ENCODE measurements at regions not wholly inside any gene's neighbourhood (a gene's known extent, or its start where the extent isn't known, plus 50 kb on each side); places are given as distances from the start of the nearest gene placed in this dataset.

- DNase-seq: no peak
- 54 to 66% (median 60%) methylated on average over 5 of the region's 5 CpGs for WGBS, 4 donors
- H3K27ac ChIP-seq: no peak overlapping the region
- no peaks in the 10 kb centered on the region for H3K4me1 ChIP-seq (replicated peaks in 1 of 2)
- no peaks in the 10 kb centered on the region for H3K36me3 ChIP-seq (replicated peaks in 1 of 2)
- H3K4me3 ChIP-seq: no peak overlapping the region
- intact Hi-C loops (cut with DNase I): no loop called here
- no peaks in the 10 kb centered on the region for H3K9me3 ChIP-seq (replicated peaks in 1 of 3)
- H3K27me3 ChIP-seq: no peaks in the 10 kb centered on the region
- TF ChIP-seq POLR2A (IDR thresholded peaks at IDR 0.05): no peak
- no peak for TF ChIP-seq CTCF (IDR thresholded peaks at IDR 0.05)
These were observed 105.8 kb downstream of the DIO2 start for GRCh38 chr14:80105488-80105994.

- H3K27me3 ChIP-seq: no peaks in the 10 kb centered on the region
- no peak for TF ChIP-seq POLR2A (IDR thresholded peaks at IDR 0.05)
- TF ChIP-seq CTCF (IDR thresholded peaks at IDR 0.05): no peak
- intact Hi-C loops (cut with DNase I): no loop called here
- H3K9me3 ChIP-seq (replicated peaks in 1 of 3): no peaks in the 10 kb centered on the region
- no peak overlapping the region for H3K27ac ChIP-seq
- no peak for DNase-seq
- H3K4me3 ChIP-seq: no peak overlapping the region
- H3K4me1 ChIP-seq (replicated peaks in 1 of 2): no peaks in the 10 kb centered on the region
- no peaks in the 10 kb centered on the region for H3K36me3 ChIP-seq (replicated peaks in 1 of 2)
These were observed 109.5 kb downstream of the DIO2 start for GRCh38 chr14:80101835-80102234.

GRCh38 chr14:80100681-80101080 lies 110.6 kb downstream of the DIO2 start:
- Histone ChIP-seq H3K27me3 (no peaks in the 10 kb centered on the region), H3K9me3 (replicated peaks in 1 of 3) (no peaks in the 10 kb centered on the region), H3K36me3 (replicated peaks in 1 of 2) (no peaks in the 10 kb centered on the region), H3K4me3 (no peak overlapping the region), H3K27ac (no peak overlapping the region), H3K4me1 (replicated peaks in 1 of 2) (no peaks in the 10 kb centered on the region)
- no peak for TF ChIP-seq CTCF (IDR thresholded peaks at IDR 0.05)
- no peak for TF ChIP-seq POLR2A (IDR thresholded peaks at IDR 0.05)
- WGBS, 4 donors: 74 to 82% (median 81%) methylated on average over 7 of the region's 7 CpGs
- intact Hi-C loops (cut with DNase I): no loop called here
- DNase-seq: no peak

GRCh38 chr14:80095623-80096022 lies 115.7 kb downstream of the DIO2 start:
- WGBS, 4 donors: 54 to 70% (median 61%) methylated on average over 4 of the region's 4 CpGs
- intact Hi-C loops (cut with DNase I): no loop called here
- DNase-seq: no peak
- H3K27me3 ChIP-seq: no peaks in the 10 kb centered on the region
- no peak overlapping the region for H3K4me3 ChIP-seq
- H3K36me3 ChIP-seq (replicated peaks in 1 of 2): no peaks in the 10 kb centered on the region
- H3K27ac ChIP-seq: no peak overlapping the region
- no peaks in the 10 kb centered on the region for H3K4me1 ChIP-seq (replicated peaks in 1 of 2)
- no peak for TF ChIP-seq POLR2A (IDR thresholded peaks at IDR 0.05)
- no peak for TF ChIP-seq CTCF (IDR thresholded peaks at IDR 0.05)
- H3K9me3 ChIP-seq (replicated peaks in 1 of 3): no peaks in the 10 kb centered on the region

All from adrenal gland (tissue), 9 donors.